OCI-LY3 (cell line): ENCODE measurements at regions not wholly inside any gene's neighbourhood (a gene's known extent, or its start where the extent isn't known, plus 50 kb on each side); places are given as distances from the start of the nearest gene placed in this dataset.
"Not testable (repeated sequence)": the region's sequence is repeated elsewhere in the genome, so short reads cannot be mapped to it uniquely, and the experiment has no call there.

Source experiments
- CTCF ChIP-seq: fragments of 200-600, 300-600 bp; sonication (generic); IDR thresholded peaks from 2 replicates; pipeline ENCODE4 v1.5.1; 2014; ENCODE audit warnings: antibody characterized with exemption, low read length, low read depth
- EZH2phosphoT487 ChIP-seq: fragments of 200-600 bp; shearing (Covaris generic); IDR thresholded peaks from 2 replicates; pipeline ENCODE4 v1.6.1; 2018; ENCODE audit warnings: antibody characterized with exemption, mixed run types, low read depth

- not testable (repeated sequence) for TF ChIP-seq CTCF, EZH2phosphoT487
Measured at GRCh38 chr7:128579843-128580242, 92.2 kb upstream of the GARIN1A start.
